GM13977 (cell line): ENCODE measurements at regions not wholly inside any gene's neighbourhood (a gene's known extent, or its start where the extent isn't known, plus 50 kb on each side); places are given as distances from the start of the nearest gene placed in this dataset.
"Not testable (repeated sequence)": the region's sequence is repeated elsewhere in the genome, so short reads cannot be mapped to it uniquely, and the experiment has no call there.

Experiments
- DNase-seq: peaks from one replicate; pipeline ENCODE4 v3.0.0; 2012; ENCODE audit warnings: low spot score
- in situ Hi-C: fragments of 300-500 bp; cut with MboI; formaldehyde crosslinking; loops from one replicate; pipeline ENCODE4 v1.12.0; 2022; ENCODE audit warnings: low sequenced_read_pairs, low pct_unique_long_range_greater_than_20kb, mixed read lengths, inconsistent platforms; ENCODE audit not compliant: unreplicated experiment
- TF ChIP-seq, protein P1 (sequence below): IDR thresholded peaks from 2 replicates; pipeline ENCODE4 v1.5.1; 2012; ENCODE audit warnings: mild to moderate bottlenecking, control low read depth; ENCODE audit not compliant: insufficient read depth; ENCODE audit errors: extremely low read depth, missing control alignments

DNA sequence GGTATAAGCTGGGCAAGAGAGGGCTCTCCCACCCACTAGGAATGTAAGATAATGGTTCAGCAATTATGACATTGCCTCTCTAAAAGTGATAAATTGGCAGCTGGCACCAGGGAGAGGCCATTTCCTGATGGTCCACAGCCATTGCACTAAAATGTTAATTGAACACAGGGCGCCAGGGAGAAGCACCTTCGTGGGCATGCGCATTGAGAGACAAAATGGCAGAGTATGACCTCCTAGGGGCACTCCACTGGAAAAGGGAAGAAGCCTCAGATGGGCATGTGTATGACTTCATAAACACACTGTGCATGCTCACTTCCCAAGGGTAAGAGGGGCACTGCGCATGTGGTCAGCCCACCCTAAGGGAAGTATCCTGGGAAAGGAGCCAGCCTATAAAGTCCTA, 419.2 kb downstream of the AGTPBP1 start:
- in situ Hi-C loops: no loop called here

DNA sequence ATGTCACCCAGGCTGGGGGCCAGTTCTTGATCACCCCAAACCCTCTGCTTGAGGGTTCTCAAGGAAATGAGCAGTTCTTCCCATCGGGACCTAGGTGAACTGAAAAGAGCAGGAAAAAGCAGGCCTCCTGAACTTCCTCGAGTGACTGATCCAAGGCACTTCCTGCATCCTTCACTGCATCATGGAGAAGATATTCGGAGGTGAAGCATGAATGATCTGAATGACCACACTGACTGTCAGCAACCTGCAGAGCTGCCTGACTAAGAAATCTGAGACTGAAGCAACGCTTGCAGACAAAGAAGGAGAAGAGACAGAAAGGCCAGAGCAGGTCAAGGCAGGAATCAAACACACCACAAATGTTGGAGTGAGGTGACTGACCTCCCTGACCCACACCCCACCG, 420.2 kb downstream of the AGTPBP1 start:
- in situ Hi-C loops: no loop called here
- TF ChIP-seq, protein P1, sequence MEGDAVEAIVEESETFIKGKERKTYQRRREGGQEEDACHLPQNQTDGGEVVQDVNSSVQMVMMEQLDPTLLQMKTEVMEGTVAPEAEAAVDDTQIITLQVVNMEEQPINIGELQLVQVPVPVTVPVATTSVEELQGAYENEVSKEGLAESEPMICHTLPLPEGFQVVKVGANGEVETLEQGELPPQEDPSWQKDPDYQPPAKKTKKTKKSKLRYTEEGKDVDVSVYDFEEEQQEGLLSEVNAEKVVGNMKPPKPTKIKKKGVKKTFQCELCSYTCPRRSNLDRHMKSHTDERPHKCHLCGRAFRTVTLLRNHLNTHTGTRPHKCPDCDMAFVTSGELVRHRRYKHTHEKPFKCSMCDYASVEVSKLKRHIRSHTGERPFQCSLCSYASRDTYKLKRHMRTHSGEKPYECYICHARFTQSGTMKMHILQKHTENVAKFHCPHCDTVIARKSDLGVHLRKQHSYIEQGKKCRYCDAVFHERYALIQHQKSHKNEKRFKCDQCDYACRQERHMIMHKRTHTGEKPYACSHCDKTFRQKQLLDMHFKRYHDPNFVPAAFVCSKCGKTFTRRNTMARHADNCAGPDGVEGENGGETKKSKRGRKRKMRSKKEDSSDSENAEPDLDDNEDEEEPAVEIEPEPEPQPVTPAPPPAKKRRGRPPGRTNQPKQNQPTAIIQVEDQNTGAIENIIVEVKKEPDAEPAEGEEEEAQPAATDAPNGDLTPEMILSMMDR: no peak
- no peak for DNase-seq

More for the DNA sequence above, 419.2 kb downstream of the AGTPBP1 start:
- DNase-seq: no peak
- TF ChIP-seq, protein P1: no peak

DNA sequence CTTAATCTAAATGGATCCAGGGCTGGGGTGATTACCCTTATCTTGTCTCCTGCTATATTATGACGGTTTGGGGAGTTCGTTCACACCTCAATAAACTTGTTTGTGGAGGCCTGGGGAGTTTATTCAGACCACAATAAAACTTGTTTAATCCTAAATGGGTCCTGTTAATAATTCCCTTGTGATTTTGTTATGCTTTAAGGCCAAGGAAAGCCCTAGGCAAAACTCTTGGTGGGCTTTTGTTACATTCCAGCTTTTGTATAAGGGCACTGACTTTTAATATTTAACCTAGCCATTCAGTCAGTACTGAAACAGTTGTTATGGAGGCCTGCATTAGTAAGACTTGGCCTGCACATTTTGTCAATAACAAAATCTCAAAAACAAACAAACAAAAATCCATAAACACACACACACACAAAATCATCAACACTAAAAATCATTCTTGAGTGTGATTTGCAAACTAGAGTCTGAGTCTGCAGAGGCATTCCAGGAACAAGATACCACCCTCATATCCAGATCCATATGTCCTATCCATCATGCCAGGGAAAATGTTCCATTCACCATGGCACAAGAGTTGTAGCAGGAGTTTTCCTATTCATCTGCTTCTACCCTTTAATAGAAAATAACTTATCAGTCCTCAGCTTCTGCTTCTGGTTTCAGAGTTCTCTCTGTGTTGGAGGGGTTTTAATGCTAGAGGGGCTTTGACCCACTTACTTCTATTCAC, 421.7 kb downstream of the AGTPBP1 start:
- no peak for DNase-seq
- in situ Hi-C loops: no loop called here
- TF ChIP-seq, protein P1: no peak

DNA sequence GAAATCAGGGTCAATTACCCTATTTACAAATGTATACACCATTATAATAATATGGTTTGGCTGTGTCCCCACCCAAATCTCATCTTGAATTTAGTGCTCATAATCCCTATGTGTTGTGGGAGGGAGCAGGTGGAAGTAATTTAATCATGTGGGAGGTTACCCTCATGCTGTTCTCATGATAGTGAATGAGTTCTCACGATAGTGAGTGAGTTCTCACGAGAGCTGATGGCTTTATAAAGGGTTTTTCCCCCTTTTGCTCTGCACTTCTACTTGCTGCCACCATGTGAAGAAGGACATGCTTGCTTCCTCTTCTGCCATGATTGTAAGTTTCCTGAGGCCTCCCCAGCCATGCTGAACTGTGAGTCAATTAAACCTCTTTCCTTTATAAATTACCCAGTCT, 426.2 kb downstream of the AGTPBP1 start:
- in situ Hi-C loops, DNase-seq: not testable (repeated sequence)

DNA sequence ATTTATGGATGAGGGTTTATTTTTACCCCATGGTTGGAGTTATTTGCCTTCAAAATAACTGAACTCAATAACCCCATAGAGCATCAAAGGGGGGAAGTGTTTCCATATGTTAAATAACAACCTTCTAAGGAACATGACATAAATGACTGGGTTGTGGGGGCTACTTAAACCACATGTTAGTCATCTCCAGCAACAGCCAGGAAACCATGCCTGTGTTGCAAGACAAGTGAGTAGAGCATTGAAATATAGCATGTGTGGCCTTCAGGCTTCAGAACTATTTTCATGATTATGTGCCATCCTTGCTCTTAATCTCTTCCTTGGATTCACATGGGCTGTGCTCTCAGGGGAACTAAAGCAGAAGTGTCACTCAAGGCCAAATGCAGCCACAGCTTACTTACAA, 431.2 kb downstream of the AGTPBP1 start:
- TF ChIP-seq, protein P1: no peak
- DNase-seq: no peak
- in situ Hi-C loops: no loop called here

DNA sequence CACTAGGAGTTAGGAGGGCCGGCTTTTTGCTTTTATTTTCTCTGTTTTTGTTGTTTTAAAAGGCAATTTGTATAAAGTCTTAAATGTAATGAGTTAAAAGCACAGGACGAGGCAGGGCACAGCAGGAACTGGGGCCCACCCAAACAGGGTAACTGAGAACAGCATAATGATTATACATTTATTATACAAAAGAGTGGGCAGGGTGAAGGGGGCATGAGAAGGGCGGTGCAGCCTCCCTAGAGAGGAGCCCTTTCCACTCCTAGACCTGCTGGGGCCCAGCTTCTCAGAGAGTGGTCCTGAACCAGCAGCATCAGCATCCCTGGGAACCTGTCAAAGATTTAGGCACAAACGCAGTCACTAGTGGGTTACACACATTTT, 438.0 kb downstream of the AGTPBP1 start:
- in situ Hi-C loops: no loop called here
- TF ChIP-seq, protein P1: no peak
- no peak for DNase-seq

DNA sequence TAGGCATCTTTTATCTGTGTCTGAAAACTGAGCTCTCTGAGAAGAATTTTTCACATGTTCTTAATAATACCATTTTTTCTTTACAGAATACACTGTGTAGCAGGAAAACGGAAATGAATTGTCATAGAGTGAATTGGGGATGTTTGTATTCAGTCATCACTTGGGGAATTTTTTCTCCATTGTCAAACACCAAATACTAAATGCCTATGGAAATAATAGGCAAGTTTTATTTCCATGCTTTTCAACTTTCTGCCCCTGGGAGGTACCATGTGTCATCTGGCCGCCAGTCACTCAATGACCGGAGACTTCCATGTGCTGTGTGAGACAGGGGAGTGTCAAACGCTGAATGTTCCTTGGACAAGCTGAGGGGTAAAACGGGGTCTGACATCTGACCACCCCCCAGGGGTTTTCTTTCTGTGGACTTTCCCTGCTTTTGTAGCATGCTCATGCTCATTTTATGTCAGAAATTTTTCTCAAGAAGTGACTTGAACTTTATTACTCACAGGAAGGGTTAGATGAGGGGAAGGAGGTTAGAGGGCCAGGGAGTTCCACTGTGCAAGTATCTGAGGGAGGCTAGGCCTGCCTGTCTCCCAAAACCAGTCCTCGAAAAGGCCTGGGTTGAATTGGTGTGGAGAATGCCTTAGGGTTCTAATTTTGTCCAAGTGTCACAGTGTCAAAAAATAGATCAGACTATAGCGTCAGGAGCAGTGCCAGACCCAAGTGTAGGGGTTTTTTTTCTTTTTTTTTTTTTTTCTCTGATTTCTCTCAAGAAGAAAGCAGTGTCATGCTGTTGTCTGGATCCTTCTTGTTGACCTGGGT, 438.6 kb downstream of the AGTPBP1 start:
- TF ChIP-seq, protein P1: no peak
- no peak for DNase-seq
- in situ Hi-C loops: no loop called here
